Breast epithelium (tissue), 4 donors: ENCODE measurements at regions not wholly inside any gene's neighbourhood (a gene's known extent, or its start where the extent isn't known, plus 50 kb on each side); places are given as distances from the start of the nearest gene placed in this dataset.

Experiments used
- DNase-seq, 2 donors: peaks; one replicate each; pipeline ENCODE4 v3.0.0-alpha.2; 2019; ENCODE audit warnings: low spot score in 2 of 2
- H3K27ac ChIP-seq, 2 donors: fragments of 200-600 bp; sonication (generic) in 1 of 2; one replicate each; pipeline ENCODE4 v1.5.1; 2016 to 2019; ENCODE audit warnings: mild to moderate bottlenecking in 1 of 2
- H3K27me3 ChIP-seq, 2 donors: fragments of 200-600 bp; sonication (generic) in 1 of 2; one replicate each; pipeline versions ENCODE4 v1.5.1 to v1.6.0; 2017 to 2019; ENCODE audit warnings: control low read depth in 1 of 2, mild to moderate bottlenecking in 1 of 2
- H3K36me3 ChIP-seq: fragments of 200-600 bp; one replicate; pipeline ENCODE4 v1.5.1; 2019
- H3K4me1 ChIP-seq, 2 donors: fragments of 200-600 bp; sonication (generic); one replicate each; pipeline ENCODE4 v1.5.1; 2016 to 2019; ENCODE audit warnings: control low read depth in 1 of 2
- H3K4me3 ChIP-seq, 3 donors: fragments of 200-600 bp; sonication (generic); 1 replicate in 2 of 3; 2 replicates in 1 of 3; pipeline ENCODE4 v1.5.1; 2016 to 2019; ENCODE audit warnings: mild to moderate bottlenecking in 3 of 3, moderate library complexity in 2 of 3
- H3K9me3 ChIP-seq, 2 donors: fragments of 200-600 bp; sonication (generic) in 1 of 2; one replicate each; pipeline ENCODE4 v1.5.1; 2016 to 2019; ENCODE audit warnings: control low read depth in 1 of 2
- CTCF ChIP-seq, 3 donors: fragments of 450-650 bp; IDR thresholded peaks; one replicate each; pipeline ENCODE4 v1.5.1; 2016 to 2017; ENCODE audit warnings: antibody characterized with exemption in 3 of 3, mild to moderate bottlenecking in 3 of 3, moderate library complexity in 3 of 3
- POLR2A ChIP-seq: fragments of 450-650 bp; IDR thresholded peaks from one replicate; pipeline ENCODE4 v1.6.1; 2016; ENCODE audit warnings: antibody characterized with exemption, mild to moderate bottlenecking, moderate library complexity
- POLR2AphosphoS5 ChIP-seq, 3 donors: sonication (generic); formaldehyde crosslinking; IDR thresholded peaks; one replicate each; pipeline ENCODE4 v1.6.1; 2017; ENCODE audit warnings: antibody characterized with exemption in 3 of 3
- intact Hi-C: fragments of 100-400 bp; cut with DNase I; formaldehyde crosslinking; loops from one replicate; pipeline ENCODE4 v1.15.1; 2023; ENCODE audit warnings: low total_unique reads

DNA sequence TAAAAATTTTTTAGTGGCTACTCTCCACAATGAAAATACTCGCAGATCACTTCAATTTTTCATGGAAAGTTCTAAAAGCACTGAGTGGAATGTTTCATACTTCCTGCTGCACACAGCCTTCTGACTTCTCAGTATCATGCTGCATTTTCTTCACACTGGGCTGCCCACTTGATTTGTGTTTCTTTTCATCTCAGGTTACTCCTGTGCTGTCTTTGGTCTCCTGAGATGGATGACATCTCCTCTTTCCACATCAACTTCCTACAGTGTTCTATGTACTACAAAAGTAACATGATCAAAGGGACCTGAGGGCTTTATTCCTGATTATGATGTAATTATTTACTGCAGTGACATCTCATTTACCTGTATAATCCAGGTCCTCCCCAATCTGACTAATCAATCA lies 927.7 kb downstream of the ROBO2 start:
- Histone ChIP-seq H3K4me1 (no peaks in the 10 kb centered on the region), H3K27ac (no peak overlapping the region), H3K27me3 (no peaks in the 10 kb centered on the region), H3K4me3 (no peak overlapping the region), H3K9me3 (no peaks in the 10 kb centered on the region), H3K36me3 (no peaks in the 10 kb centered on the region)
- TF ChIP-seq POLR2A: no peak
- no peak for TF ChIP-seq CTCF (IDR thresholded peaks at IDR 0.05)
- no peak for TF ChIP-seq POLR2AphosphoS5 (IDR thresholded peaks at IDR 0.05)
- no peak for DNase-seq
- intact Hi-C loops: no loop called here

GRCh38 chr3:77976079-77976478 lies 936.2 kb downstream of the ROBO2 start:
- Histone ChIP-seq H3K27me3 (no peaks in the 10 kb centered on the region), H3K4me3 (no peak overlapping the region), H3K27ac (no peak overlapping the region), H3K9me3 (no peaks in the 10 kb centered on the region), H3K4me1 (no peaks in the 10 kb centered on the region), H3K36me3 (no peaks in the 10 kb centered on the region)
- no peak for DNase-seq
- intact Hi-C loops: no loop called here
- TF ChIP-seq POLR2A (no peak), CTCF (IDR thresholded peaks at IDR 0.05) (no peak), POLR2AphosphoS5 (IDR thresholded peaks at IDR 0.05) (no peak)

DNA sequence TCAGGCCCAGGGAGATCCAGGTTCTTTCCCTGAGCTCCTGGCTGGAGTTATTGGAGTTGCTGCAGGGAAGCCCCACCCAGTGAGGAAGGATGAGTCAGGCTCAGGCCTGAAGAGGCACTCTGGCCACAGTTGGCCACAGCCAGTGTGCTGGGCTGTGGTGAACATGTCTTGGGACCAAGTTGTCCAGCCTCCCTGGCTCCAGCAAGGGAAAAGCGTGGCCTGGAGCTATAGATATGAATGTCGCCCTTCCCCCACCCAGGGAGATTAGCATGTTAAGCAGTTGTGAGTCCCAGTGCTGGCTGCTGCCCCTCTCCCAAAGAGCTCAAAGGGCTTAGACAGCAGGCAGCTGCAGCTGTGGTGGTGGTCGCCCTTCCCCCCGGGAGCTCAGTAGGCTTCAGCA lies 963.2 kb downstream of the ROBO2 start:
- intact Hi-C loops: loop anchor here (10.0 kb wide), 1 partner anchor 432 kb away; no protein-coding TSS in a partner anchor
- TF ChIP-seq POLR2A (no peak), POLR2AphosphoS5 (IDR thresholded peaks at IDR 0.05) (no peak), CTCF (IDR thresholded peaks at IDR 0.05) (no peak)

GRCh38 chr3:78004571-78004970 lies 964.7 kb downstream of the ROBO2 start:
- no peaks in the 10 kb centered on the region for H3K27me3 ChIP-seq
- no peak overlapping the region for H3K27ac ChIP-seq
- no peak overlapping the region for H3K4me3 ChIP-seq
- DNase-seq: no peak
- no peaks in the 10 kb centered on the region for H3K4me1 ChIP-seq
- intact Hi-C loops: loop anchor here (10.0 kb wide), 1 partner anchor 430 kb away; no protein-coding TSS in a partner anchor
- no peaks in the 10 kb centered on the region for H3K36me3 ChIP-seq
- H3K9me3 ChIP-seq: peaks cover 0 to 3% of the 10 kb centered on the region in 2 donors
- TF ChIP-seq POLR2AphosphoS5 (IDR thresholded peaks at IDR 0.05) (no peak), POLR2A (no peak), CTCF (IDR thresholded peaks at IDR 0.05) (no peak)

More for the DNA sequence above, 963.2 kb downstream of the ROBO2 start:
- Histone ChIP-seq H3K27ac (no peak overlapping the region), H3K27me3 (no peaks in the 10 kb centered on the region), H3K9me3 (peaks cover 0 to 3% of the 10 kb centered on the region in 2 donors), H3K4me3 (no peak overlapping the region), H3K4me1 (no peaks in the 10 kb centered on the region), H3K36me3 (no peaks in the 10 kb centered on the region)
- no peak for DNase-seq

DNA sequence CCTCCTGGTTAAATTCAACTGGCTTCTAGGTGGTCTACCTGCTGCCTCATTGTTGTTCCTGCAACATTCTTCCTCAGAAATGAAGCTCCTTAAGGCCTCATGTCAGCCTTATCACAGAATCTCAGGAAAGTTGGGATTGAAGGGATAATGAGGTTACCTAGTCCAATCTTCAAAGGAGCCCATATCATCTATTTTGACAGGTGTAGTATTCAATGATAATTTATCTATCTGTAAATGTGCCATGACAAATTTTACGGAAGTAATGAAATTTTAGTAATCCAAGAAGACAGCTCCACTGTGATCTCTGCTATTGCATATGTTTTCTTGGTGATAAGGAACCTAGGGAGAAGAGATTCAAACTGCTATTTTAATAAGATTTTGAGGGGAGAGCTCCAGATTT lies 973.8 kb downstream of the ROBO2 start:
- H3K9me3 ChIP-seq: no peaks in the 10 kb centered on the region
- TF ChIP-seq CTCF (IDR thresholded peaks at IDR 0.05) (no peak), POLR2A (no peak), POLR2AphosphoS5 (IDR thresholded peaks at IDR 0.05) (no peak)
- no peak for DNase-seq
- no peak overlapping the region for H3K27ac ChIP-seq
- no peaks in the 10 kb centered on the region for H3K4me1 ChIP-seq
- H3K27me3 ChIP-seq: no peaks in the 10 kb centered on the region
- intact Hi-C loops: no loop called here
- no peaks in the 10 kb centered on the region for H3K36me3 ChIP-seq
- no peak overlapping the region for H3K4me3 ChIP-seq
